MCF 10A (cell line): ENCODE measurements at regions not wholly inside any gene's neighbourhood (a gene's known extent, or its start where the extent isn't known, plus 50 kb on each side); places are given as distances from the start of the nearest gene placed in this dataset.

Source experiments
- BruUV-seq: library from RNA; stranded (reverse); fragments of 400-500 nt; replicated peaks from 2 replicates; lab custom pipeline; 2021; lab: Mats Ljungman, UMichigan
- CTCF ChIA-PET: fragments of 300-600 bp; sonication (Branson Sonifier 250); formaldehyde crosslinking; extraction: SDS; loops from one replicate; lab custom pipeline; 2021; ENCODE audit warnings: antibody characterized with exemption, inconsistent platforms; lab: Yijun Ruan, JAX
- POLR2A ChIA-PET: fragments of 300-600, 350-650 bp; sonication (Branson Sonifier 250); formaldehyde crosslinking; extraction: SDS; loops from one replicate; lab custom pipeline; 2020; ENCODE audit warnings: antibody characterized with exemption, inconsistent platforms; lab: Yijun Ruan, JAX
- DNase-seq: peaks from one replicate; pipeline ENCODE4 v3.0.0-alpha.2; 2018; ENCODE audit not compliant: unreplicated experiment
- H3K27ac Mint-ChIP-seq: one replicate; pipeline ENCODE4 v1.8.0; 2022; ENCODE audit warnings: mild to moderate bottlenecking, low read depth, mixed read lengths; ENCODE audit not compliant: unreplicated experiment
- H3K27me3 Mint-ChIP-seq: one replicate; pipeline ENCODE4 v1.8.0; 2022; ENCODE audit warnings: mixed read lengths; ENCODE audit not compliant: insufficient read depth, unreplicated experiment
- H3K36me3 Mint-ChIP-seq: one replicate; pipeline ENCODE4 v1.8.0; 2022; ENCODE audit warnings: mild to moderate bottlenecking, moderate library complexity, mixed read lengths; ENCODE audit not compliant: insufficient read depth, unreplicated experiment
- H3K4me1 Mint-ChIP-seq: one replicate; pipeline ENCODE4 v1.8.0; 2022; ENCODE audit warnings: mixed read lengths; ENCODE audit not compliant: insufficient read depth, unreplicated experiment
- H3K4me3 Mint-ChIP-seq: one replicate; pipeline ENCODE4 v1.8.0; 2022; ENCODE audit warnings: mild to moderate bottlenecking, moderate library complexity, mixed read lengths; ENCODE audit not compliant: unreplicated experiment
- H3K9me3 Mint-ChIP-seq: one replicate; pipeline ENCODE4 v1.8.0; 2022; ENCODE audit warnings: mixed read lengths; ENCODE audit not compliant: unreplicated experiment
- CTCF ChIP-seq: fragments of 200-600 bp; IDR thresholded peaks from one replicate; pipeline ENCODE4 v1.8.0; 2022; ENCODE audit warnings: antibody characterized with exemption, mild to moderate bottlenecking; ENCODE audit not compliant: unreplicated experiment
- intact Hi-C: fragments of 100-400 bp; cut with micrococcal nuclease; formaldehyde crosslinking; loops from 2 replicates; pipeline ENCODE4 v1.14.1; 2022

GRCh38 chr1:30641572-30642353 lies 81.6 kb downstream of the MATN1 start:
- POLR2A ChIA-PET, result no interaction called here

GRCh38 chr1:30639881-30640452 lies 83.4 kb downstream of the MATN1 start:
- H3K9me3 Mint-ChIP-seq, result no peaks in the 10 kb centered on the region
- H3K27ac Mint-ChIP-seq, result no peak overlapping the region
- no peaks in the 10 kb centered on the region for H3K27me3 Mint-ChIP-seq
- BruUV-seq, result no TSS peak
- H3K4me3 Mint-ChIP-seq, result no peak overlapping the region
- DNase-seq, result no peak
- no peaks in the 10 kb centered on the region for H3K36me3 Mint-ChIP-seq
- no peak for TF ChIP-seq CTCF
- intact Hi-C loops, result no loop called here
- ChIA-PET POLR2A (interaction anchor here (0.6 to 1.1 kb wide), 2 partner anchors 13 to 1916 kb away, joined by 3 read pairs; no protein-coding TSS in a partner anchor), CTCF (interaction anchor here (1.4 kb wide), 1 partner anchor 140 kb away, joined by 3 read pairs; no protein-coding TSS in a partner anchor)
- H3K4me1 Mint-ChIP-seq, result no peaks in the 10 kb centered on the region

More at GRCh38 chr1:30641572-30642353, 81.6 kb downstream of the MATN1 start:
- CTCF ChIA-PET, result no interaction called here
- no TSS peak for BruUV-seq
- DNase-seq, result no peak
- Mint-ChIP-seq H3K27ac (no peak overlapping the region), H3K27me3 (no peaks in the 10 kb centered on the region), H3K4me1 (peaks cover 6% of the 10 kb centered on the region), H3K36me3 (no peaks in the 10 kb centered on the region), H3K9me3 (no peaks in the 10 kb centered on the region), H3K4me3 (no peak overlapping the region)
- TF ChIP-seq CTCF, result no peak
- intact Hi-C loops, result no loop called here

DNA sequence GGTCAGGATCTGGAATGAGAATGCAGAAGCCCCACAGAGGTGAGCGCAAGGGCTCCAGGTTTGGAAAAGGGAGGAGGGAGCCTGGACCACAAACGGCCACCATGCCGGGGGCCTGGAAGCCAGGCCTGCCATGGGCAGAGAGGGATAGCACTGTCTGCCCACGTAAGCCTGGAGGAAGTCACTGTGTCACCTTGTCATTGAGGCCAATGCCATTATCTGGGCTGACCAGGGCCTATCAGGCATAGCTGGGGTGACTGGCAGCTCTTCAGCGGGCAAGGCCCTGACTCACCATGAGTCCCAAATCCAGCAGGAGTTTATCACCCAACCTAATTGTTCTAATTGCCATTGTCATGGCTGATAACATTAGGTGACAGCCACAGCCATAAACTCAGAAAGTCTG lies 84.6 kb downstream of the MATN1 start:
- intact Hi-C loops, result no loop called here
- DNase-seq, result no peak
- Mint-ChIP-seq H3K27ac (no peak overlapping the region), H3K9me3 (no peaks in the 10 kb centered on the region), H3K27me3 (no peaks in the 10 kb centered on the region), H3K4me1 (no peaks in the 10 kb centered on the region), H3K4me3 (no peak overlapping the region), H3K36me3 (no peaks in the 10 kb centered on the region)
- ChIA-PET POLR2A (interaction anchor here (1.1 kb wide), 1 partner anchor 20 kb away, joined by 3 read pairs; no protein-coding TSS in a partner anchor), CTCF (interaction anchor here (0.5 to 1.4 kb wide), 3 partner anchors 21 to 895 kb away, joined by 3 read pairs; no protein-coding TSS in a partner anchor)
- BruUV-seq, result no TSS peak
- no peak for TF ChIP-seq CTCF

- no peak overlapping the region for H3K27ac Mint-ChIP-seq
- ChIA-PET POLR2A (no interaction called here), CTCF (no interaction called here)
- intact Hi-C loops, result no loop called here
- no peak for TF ChIP-seq CTCF
- H3K27me3 Mint-ChIP-seq, result no peaks in the 10 kb centered on the region
- H3K4me1 Mint-ChIP-seq, result no peaks in the 10 kb centered on the region
- no TSS peak for BruUV-seq
- no peaks in the 10 kb centered on the region for H3K9me3 Mint-ChIP-seq
- no peak overlapping the region for H3K4me3 Mint-ChIP-seq
- no peak for DNase-seq
- no peaks in the 10 kb centered on the region for H3K36me3 Mint-ChIP-seq
These were observed 85.3 kb downstream of the MATN1 start for GRCh38 chr1:30638086-30638485.
